Ascending aorta (tissue), 2 donors: ENCODE measurements at regions not wholly inside any gene's neighbourhood (a gene's known extent, or its start where the extent isn't known, plus 50 kb on each side); places are given as distances from the start of the nearest gene placed in this dataset.
A peak's percentile ranks its signal among the peaks of the same experiment; 100 is the strongest.

ENCODE experiments used
- DNase-seq, 2 donors: peaks; one replicate each; pipeline ENCODE4 v3.0.0-alpha.2; 2019; ENCODE audit warnings: low spot score in 2 of 2
- H3K27ac ChIP-seq, 2 donors: fragments of 200-600 bp; sonication (generic); one replicate each; pipeline ENCODE4 v1.5.1; 2016 to 2017; ENCODE audit warnings: mild to moderate bottlenecking in 1 of 2
- H3K27me3 ChIP-seq: fragments of 200-600 bp; sonication (generic); one replicate; pipeline ENCODE4 v1.5.1; 2017
- H3K36me3 ChIP-seq, 2 donors: fragments of 200-600 bp; sonication (generic); one replicate each; pipeline ENCODE4 v1.5.1; 2016
- H3K4me1 ChIP-seq, 2 donors: fragments of 200-600 bp; sonication (generic); one replicate each; pipeline ENCODE4 v1.5.1; 2016 to 2017; ENCODE audit warnings: mild to moderate bottlenecking in 1 of 2
- H3K4me3 ChIP-seq, 2 donors: fragments of 200-600 bp; sonication (generic); one replicate each; pipeline ENCODE4 v1.5.1; 2016 to 2017; ENCODE audit warnings: mild to moderate bottlenecking in 1 of 2
- H3K9me3 ChIP-seq, 2 donors: fragments of 200-600 bp; sonication (generic); one replicate each; pipeline ENCODE4 v1.5.1; 2016
- CTCF ChIP-seq, 3 experiments: fragments of 200-600 bp in 2 of 3; fragments of 450-650 bp in 1 of 3; sonication (generic) in 2 of 3; IDR thresholded peaks; one replicate each; pipeline ENCODE4 v1.5.1; 2016 to 2019; ENCODE audit warnings: antibody characterized with exemption in 3 of 3, mild to moderate bottlenecking in 1 of 3, moderate library complexity in 1 of 3
- intact Hi-C: fragments of 100-400 bp; cut with DNase I; formaldehyde crosslinking; loops from one replicate; pipeline ENCODE4 v1.15.1; 2023

- Histone ChIP-seq H3K4me1 (no peaks in the 10 kb centered on the region), H3K4me3 (no peak overlapping the region), H3K27me3 (no peaks in the 10 kb centered on the region), H3K27ac (no peak overlapping the region), H3K36me3 (no peaks in the 10 kb centered on the region), H3K9me3 (no peaks in the 10 kb centered on the region)
- intact Hi-C loops, result no loop called here
- DNase-seq, result no peak
- no peak for TF ChIP-seq CTCF (IDR thresholded peaks at IDR 0.05)
These were observed 223.7 kb upstream of the RTL1 start for GRCh38 chr14:101127224-101127623.

- Histone ChIP-seq H3K4me3 (no peak overlapping the region), H3K4me1 (no peaks in the 10 kb centered on the region), H3K27ac (no peak overlapping the region), H3K36me3 (no peaks in the 10 kb centered on the region), H3K9me3 (no peaks in the 10 kb centered on the region), H3K27me3 (no peaks in the 10 kb centered on the region)
- TF ChIP-seq CTCF (IDR thresholded peaks at IDR 0.05), result no peak
- intact Hi-C loops, result no loop called here
- peak in 1 of 2 donors; percentile 31 for DNase-seq
These were observed 225.2 kb upstream of the RTL1 start for GRCh38 chr14:101128478-101129321.

DNA sequence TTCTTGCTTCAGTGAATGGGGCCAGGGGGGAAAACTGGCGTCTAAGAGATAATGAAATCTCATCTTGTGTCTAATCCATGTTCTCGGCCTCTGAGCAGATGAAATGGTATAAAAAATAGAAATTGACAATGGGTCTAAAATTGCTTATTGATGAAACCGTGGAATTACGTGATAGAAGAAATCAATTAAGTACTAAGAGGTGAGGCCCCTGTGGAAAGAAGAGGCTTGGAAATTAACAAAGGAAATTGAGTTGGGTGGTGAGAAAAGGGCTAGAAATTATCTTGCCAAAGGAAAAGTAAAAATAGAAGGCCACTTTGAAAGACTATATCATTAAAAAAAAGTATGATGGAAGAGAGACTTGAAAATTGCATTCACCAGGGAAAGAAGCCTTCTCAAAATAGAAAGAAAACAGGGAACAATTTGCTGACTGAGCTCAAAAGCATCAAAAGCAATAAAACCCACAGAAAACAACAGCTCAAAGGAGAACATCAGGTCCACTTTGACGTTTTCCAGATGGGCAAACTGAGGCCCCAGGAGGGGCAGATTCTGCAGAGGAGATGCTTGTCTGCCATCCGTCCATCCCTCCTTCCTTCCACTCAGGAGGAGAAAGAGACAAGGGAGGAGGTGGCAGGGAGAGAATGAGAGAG, 226.1 kb upstream of the RTL1 start:
- H3K27me3 ChIP-seq, result no peaks in the 10 kb centered on the region
- H3K4me3 ChIP-seq, result no peak overlapping the region
- no peaks in the 10 kb centered on the region for H3K9me3 ChIP-seq
- DNase-seq, result peak in 1 of 2 donors; percentile 30
- H3K36me3 ChIP-seq, result no peaks in the 10 kb centered on the region
- intact Hi-C loops, result no loop called here
- no peaks in the 10 kb centered on the region for H3K4me1 ChIP-seq
- no peak overlapping the region for H3K27ac ChIP-seq
- TF ChIP-seq CTCF (IDR thresholded peaks at IDR 0.05), result no peak

GRCh38 chr14:101130861-101131260, 227.3 kb upstream of the RTL1 start:
- Histone ChIP-seq H3K4me1 (no peaks in the 10 kb centered on the region), H3K27me3 (no peaks in the 10 kb centered on the region), H3K4me3 (no peak overlapping the region), H3K27ac (no peak overlapping the region), H3K9me3 (no peaks in the 10 kb centered on the region), H3K36me3 (no peaks in the 10 kb centered on the region)
- intact Hi-C loops, result no loop called here
- TF ChIP-seq CTCF (IDR thresholded peaks at IDR 0.05), result no peak
- no peak for DNase-seq

- TF ChIP-seq CTCF (IDR thresholded peaks at IDR 0.05), result no peak
- Histone ChIP-seq H3K4me1 (no peaks in the 10 kb centered on the region), H3K27ac (no peak overlapping the region), H3K27me3 (no peaks in the 10 kb centered on the region), H3K9me3 (no peaks in the 10 kb centered on the region), H3K4me3 (no peak overlapping the region), H3K36me3 (no peaks in the 10 kb centered on the region)
- intact Hi-C loops, result no loop called here
- DNase-seq, result no peak
These were observed 228.0 kb upstream of the RTL1 start for GRCh38 chr14:101131451-101131916.
